CD4-positive, alpha-beta T cell treated with Interleukin-12 subunit alpha and Interleukin-12 subunit beta, for 1 hour (primary cell): ENCODE measurements at regions not wholly inside any gene's neighbourhood (a gene's known extent, or its start where the extent isn't known, plus 50 kb on each side); places are given as distances from the start of the nearest gene placed in this dataset.

ENCODE experiments used
- DNase-seq: peaks from one replicate; pipeline ENCODE4 v3.0.0-alpha.2; 2020

DNA sequence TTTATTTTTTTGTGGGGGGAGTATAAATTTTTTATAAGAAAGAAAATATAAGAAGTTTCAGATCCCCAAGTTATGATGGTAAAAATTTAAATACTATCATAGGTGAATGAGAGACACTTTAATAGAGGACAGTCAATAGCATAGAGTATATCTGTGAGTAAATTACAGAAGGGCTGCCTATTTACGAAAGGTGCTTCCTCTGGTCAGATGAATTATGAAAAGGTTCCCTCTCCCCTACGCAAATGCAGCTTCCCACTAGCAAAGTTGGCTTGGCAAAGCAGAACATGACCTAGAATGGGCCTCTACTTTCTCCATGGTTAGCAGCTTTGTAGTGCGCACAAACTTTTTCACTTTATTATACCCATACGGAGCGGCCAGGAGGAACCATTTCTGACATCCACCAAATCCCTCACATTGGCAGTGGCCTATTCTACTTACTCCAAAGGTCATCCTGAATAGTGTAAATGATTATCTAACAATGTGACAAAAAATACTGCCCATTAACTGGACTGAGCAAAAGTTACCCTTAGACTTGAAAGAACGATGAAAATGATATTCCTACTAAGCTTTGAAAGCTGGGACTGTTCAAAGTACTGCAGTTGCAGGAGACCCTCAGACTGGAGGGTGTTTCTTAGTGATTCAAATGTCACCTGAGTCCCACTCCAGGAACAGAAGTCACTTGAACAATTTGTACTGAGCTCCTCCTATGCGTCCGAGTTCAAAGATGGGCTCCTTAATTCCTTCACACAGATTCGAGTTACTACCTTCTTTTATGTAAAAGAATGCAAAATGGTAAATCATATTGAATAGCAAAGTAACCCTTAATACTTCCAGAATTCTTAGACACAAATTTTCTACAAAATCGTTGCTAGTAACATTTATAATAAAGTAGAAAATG is 148.5 kb downstream of the NOL4 start:
- no peak for DNase-seq

DNA sequence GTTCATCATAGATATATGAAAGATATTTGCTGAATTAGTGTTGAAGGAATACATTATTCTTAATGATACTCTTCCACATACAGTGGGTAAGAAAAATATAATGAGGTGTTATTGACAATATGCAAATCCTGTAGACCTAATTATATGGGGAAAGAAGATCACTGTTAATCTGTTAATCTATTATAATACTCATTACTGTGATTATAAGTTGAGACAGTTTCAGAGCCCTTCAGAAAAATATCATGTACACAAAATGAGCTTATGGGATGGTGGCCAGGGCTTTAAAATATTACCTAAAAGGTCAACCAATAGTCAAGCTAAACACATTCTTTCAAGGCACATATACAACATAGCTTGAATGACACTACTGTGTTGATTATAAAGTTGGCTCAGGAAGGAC is 163.5 kb downstream of the NOL4 start:
- no peak for DNase-seq

DNA sequence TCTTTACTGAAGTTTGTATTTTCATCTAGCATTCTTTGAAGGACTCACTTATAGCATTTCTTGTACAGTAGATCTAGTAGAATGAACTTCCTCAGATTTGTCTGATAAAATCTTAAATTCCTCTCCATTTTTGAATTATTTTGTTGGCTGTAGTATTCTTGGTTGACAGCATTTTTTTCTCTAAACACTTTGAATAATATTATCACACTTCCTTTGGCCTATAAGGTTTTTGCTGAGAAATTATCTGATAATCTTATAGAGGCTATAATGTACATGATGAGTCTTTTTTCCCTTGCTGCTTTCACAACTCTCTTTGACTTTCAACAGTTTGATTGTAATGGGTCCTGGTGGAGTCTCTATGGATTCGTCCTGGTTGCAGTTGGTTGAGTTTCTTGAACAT is 169.5 kb downstream of the NOL4 start:
- no peak for DNase-seq

DNA sequence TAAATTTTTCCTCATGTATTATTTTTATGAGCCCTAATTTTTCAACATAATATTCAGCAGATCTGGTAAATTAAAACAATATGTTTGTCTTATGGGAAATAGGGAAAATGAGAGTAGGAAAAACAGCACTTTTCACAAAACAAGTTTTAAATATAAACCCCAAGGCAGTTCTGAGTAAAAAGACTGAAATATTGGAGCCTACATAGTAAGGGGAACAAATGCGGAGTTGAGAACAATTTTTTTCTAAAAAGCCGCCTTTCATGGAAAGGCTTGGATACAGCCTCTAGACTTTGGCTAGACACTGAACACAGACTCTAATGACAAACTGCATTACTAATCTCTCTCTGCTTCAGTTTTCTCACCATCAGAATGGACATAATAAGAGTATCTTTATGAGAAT is 174.1 kb downstream of the NOL4 start:
- DNase-seq: no peak

DNA sequence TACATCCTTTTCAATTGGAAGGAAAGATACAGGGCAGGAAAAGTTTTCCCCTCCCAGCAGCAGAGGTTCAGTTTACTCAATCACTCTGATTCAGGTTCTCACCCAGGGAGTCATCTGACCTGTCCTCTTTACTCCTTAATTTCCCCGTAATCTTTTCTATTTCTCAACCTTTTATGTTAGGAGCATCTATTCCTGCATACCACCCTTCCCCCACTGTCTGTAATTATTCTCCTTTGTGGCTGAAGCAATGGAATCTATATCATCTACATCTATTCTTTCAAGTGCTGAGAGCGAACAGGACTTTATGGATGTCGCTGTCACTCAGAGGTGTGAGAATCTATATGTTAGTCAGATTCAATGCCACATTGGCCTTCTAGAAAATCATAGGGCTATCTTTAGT is 175.2 kb downstream of the NOL4 start:
- no peak for DNase-seq

DNA sequence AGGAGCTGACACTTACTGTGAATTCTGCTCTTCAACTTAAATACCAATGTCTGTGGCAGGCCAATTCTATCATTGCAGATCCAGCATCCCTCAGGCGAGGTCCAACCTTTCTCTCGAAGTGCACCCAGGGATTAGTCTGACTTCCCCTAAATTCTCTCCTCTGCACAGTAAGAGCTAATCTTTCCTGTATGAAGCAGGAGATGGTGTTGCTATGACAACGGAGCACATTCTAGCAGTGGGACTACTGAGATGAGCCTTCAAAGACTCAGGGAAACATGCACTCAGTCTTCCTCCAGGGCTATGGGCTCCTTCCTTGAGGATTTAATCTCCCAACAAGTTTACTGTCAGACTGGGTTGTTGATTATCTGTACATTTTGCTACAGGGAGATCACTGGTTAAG is 176.3 kb downstream of the NOL4 start:
- DNase-seq: no peak

DNA sequence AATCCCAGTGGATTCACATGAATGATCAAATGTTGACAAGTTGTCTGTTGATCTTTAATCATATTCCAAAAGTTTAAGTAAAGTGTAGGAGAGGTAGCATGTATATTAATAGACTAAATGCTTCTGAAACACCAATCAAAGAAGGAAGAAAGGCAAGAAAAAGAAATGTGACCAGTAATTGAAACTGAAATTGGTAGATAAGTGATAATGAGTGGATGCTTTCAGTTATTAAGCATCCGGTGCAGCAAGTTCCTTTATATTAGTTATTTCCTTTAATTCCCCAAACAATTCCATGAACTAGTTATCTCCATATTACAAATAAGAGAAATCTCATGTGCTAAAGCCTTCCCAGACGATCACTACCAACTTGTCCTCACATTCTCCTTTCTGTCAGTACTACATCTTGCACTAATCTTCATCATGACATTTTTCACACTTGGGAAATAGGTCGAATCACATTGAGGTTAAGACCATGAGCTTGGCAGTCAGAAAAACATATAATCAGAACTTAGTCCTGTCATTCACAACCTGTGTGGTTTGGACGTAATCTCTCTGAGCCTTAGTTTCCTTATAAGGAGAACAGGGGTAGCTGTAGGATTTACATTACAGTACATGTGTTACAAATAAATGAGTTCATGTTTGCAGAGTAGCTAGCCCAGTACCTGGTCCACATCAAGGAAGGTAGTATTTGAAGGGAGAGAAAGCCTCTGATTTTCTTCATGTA is 182.1 kb downstream of the NOL4 start:
- DNase-seq: no peak

DNA sequence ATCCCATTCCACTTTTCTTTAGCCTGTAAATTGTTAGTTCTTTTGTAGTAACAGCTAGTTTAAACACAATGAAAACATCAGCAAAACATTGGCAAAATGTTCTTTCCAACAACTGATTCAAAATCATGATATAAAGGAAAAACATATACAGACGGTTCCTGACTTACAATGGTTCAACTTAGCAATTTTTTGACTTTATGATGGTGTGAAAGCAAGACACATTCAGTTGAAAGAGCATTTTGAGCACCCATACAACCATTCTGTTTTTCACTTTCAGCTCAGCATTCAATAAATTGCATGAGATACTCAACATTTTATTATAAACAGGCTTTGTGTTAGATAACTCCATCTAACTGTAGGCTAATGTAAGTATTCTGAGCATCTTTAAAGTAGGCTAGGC is 185.1 kb downstream of the NOL4 start:
- no peak for DNase-seq

DNA sequence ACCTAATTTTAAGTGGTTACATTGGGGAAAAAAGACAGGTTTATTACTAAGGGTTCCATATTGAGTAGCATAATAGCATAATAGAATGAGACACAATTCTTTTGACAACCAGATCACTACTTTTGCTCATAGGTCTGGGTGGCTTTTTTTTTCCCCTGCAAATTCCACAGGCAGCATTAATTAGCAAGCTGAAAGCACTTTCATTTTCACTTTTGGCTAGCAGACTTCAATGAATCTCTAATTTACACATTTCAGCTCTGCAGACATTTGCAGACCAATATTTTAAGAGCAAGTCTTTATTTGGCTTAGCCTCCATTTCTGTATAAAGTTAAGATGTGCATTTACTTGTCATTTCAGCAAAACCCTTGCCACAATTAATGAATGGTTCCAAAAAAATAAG is 185.5 kb downstream of the NOL4 start:
- DNase-seq: no peak

DNA sequence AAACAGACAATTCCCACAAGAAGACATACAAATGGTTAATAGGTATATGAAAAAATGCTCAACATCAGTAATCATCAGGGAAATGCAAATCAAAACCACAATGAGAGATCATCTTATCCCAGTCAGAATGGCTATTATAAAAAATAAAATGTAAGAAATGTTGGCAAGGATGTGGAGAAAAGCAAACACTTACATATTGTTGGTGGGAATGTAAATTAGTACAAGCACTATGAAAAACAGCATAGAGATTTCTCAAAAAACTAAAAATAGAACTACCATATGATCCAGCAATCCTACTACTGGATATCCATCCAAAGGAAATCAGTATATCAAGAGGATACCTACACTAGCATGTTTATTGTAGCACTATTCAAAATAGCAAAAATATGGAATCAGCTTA is 186.6 kb downstream of the NOL4 start:
- DNase-seq: no peak

DNA sequence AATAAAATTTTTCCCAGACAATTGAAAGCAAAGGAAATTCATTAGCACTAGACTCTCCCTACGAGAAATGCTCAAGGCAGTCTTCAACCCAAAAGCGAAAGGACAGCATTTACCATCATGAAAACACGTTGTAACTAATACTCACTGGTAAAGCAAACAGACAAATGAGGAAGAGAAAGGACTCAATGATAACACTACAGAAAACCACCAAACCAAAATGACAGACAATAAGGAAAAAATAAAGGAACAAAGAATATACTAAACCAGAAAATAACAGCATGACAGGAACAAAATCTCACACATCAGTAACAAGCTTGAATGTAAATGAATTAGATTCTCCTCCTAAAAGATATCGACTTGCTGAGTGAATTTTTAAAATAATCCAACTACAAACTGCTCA is 190.7 kb downstream of the NOL4 start:
- no peak for DNase-seq

DNA sequence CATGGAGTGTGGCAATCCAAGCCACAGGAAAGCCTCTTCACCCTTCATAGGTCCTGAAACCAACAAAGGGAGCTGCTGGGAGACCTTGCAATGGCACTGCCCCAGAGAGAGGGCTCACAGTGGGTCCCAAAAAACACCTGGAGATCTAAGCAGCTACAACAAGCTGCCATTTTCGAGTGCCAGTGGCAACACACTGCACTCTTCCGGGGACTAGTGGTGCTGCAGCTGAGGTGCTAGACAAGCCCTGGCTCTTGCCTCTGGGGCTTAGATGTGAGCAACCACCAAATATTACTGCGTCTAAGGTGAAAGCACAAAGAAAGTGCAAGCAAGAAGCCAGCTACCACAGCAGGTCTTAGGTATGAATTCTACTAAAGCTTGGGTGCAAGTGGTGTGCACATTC is 192.9 kb downstream of the NOL4 start:
- no peak for DNase-seq

DNA sequence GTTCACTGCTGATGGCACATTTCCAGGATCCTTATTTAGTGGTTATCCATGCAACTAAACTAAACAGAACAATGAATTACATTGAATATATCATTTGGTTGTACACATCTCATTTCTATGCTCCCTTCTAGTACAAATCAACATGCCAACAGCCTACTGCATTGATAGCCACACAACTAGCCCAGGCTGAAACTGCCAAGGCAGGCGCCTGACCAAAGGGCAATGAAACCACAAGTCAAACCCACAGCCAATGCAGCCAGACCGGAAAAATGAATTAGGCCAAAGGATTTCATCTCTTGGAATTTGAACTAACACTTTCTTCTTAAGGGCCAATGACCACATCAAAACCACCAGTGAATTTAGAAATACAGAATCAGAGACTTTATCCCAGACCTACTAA is 196.4 kb downstream of the NOL4 start:
- DNase-seq: no peak

DNA sequence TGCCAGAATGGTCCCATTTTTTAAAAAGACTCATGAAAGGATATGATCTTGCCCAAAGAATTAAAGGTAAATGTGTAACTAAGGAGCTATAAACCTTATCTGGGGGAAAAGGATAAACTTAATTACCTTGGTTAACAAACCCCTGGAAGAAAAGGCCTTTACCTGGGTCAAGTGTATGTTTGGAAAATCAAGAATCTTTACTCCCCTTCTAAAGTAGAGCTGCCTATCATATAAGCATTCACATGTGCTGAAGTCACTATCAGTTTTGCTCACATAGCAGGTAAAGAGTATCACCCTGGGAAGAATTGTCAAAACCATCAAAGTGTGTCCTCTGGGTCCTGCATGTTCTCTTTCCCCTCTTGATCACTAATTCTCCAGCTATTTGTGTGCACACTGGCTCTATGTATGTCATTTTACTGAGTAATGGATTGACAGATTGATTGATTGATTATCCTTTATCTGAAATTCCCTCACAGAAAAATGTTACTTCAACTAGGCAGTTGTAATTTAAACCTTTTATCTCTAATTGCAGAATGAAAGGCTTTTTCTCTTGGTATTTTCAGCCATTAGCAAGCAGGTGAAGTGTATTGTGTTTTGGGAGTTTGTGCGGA is 199.4 kb downstream of the NOL4 start:
- DNase-seq: no peak

DNA sequence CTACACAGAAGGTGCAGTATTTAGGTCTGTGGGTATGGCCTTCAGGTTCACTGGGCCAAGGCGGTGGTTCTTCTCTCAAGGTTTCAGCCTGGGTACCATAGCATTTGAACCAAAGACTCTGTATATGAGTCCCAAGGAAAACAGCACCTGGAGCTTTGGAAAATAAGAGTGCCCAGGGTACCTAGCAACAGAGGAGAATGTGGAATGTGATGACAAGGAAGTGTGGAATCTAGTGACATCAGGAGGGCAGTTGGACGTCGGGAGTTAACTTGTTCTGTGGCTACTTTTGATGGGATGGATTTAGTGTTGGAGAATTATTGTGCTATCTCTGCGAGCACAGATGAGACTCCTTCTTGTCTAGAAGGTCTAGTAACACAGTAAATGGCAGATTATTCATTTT is 201.2 kb downstream of the NOL4 start:
- no peak for DNase-seq

DNA sequence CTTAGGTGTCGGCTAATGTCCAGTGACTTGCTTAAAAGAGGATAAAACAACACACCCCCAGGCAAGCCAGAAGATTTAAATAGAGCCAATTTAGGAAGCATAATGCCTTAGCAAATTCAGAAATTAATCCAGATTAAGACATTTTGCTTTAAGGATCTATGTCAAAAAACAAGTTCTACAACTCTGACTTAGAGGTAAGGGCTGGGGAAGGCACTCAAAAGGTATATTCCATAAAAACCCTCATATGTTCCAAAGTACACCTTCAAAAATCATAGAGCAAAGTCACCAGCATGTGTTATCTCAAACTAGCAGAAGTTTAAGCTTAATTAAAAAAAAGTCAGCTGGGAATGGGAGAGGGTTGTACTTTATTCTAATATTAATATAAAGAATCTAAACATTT is 206.4 kb downstream of the NOL4 start:
- DNase-seq: no peak

DNA sequence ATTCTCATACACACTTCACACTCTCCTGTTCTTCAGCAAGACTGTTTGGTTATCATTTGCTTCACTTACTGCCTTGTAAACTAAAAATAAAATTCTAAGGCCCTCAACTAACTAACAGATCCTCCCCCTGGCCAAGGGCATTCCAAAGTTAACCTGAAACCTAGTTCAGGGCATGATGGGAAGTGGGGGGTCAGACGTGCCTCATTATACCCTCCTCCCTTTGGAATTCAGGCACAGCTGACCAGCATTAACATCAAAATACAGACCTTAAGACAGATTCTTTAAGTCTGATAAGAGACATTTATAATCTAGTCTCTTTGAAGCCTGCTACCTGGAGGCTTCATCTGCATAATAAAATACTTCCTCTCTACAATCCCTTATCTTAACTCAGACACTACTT is 221.0 kb downstream of the NOL4 start:
- no peak for DNase-seq

DNA sequence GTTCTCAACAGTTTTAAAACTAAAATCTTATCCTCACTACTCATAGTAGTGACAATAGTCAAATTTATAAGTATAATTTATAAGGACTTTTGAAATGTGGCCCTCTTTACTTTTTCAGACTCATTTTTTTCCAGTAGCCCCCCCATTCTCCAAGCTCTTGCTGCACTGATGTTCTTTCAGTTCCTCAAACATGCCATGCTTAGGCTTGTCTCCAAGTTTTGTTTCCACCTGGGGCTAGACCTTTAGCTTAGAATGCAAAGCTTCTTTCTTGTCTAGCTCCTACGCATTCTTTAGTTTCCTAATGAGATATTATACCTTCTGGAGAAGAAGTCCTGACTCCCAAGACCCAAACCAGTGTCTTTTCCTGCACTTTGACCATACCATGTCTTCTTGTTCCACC is 222.6 kb downstream of the NOL4 start:
- DNase-seq: no peak

DNA sequence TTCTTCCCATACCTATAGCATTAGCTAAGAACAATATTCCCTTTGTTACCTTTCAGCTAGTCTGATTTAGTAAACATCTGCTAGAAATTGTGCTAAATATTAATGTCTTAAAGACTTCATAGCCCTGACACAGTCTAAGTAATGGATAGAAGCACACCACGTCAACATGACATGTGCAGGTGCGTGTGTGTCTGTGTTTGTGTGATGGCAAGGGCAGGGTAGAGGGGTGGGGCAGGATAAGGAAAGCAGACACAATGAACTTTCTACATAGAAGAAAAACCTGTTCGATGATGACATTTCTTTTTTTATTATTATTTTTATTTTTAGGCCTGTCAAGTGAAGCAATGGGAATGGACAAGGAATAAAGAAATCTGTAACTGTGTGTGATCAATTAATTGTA is 223.3 kb downstream of the NOL4 start:
- DNase-seq: no peak

DNA sequence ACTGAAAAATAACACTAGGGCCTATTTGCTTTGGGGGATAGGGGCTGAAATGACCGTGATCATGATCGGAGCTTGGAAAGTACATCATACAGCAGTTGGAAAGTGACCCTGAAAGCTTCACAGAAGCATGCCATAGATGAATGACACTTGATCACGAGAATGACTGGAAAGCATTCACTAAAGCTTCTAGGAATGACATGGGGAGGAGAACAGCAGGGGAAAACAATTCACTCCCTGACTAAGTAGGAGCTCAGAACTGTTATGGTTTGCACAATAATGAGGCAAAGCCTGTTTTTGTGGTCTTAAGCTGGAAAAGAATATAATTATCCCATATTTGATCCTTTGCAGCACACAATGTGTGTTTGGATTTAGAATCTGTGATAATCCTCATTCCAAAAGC is 237.5 kb downstream of the NOL4 start:
- no peak for DNase-seq

DNA sequence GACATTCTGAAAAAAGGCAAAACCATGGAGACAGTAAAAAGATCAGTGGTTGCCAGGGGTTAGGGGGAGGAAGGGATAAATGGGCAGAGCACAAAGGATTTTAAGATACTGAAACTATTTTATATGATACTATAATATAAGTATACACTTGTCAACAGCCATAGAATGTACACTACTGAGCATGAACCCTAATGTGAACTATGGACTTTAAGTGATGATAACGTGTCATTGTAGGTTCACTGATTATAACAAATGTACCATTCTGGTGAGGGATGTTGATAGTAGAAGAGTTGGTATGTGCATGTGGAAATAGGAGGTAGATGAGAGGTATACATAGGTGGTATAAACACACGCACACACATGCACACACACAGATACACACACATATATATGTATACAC is 241.6 kb downstream of the NOL4 start:
- no peak for DNase-seq

DNA sequence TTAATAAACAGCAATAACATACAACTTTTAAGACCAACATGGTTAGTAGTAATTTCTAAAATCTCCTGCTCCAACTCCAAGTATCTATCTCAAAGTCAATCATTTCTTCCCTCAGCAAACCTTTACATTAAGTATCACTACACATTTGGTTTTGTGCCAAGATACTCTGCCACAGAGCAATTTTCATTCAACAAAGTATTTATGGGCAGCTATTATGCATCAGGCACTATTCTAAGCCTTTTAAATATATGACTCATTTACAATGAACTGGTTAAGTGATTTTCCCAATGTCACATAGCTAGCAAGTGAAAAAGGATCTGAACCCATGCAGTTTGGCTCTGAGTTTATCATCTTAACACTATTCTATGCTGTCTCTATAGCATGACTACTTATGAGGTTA is 264.3 kb downstream of the NOL4 start:
- DNase-seq: no peak

DNA sequence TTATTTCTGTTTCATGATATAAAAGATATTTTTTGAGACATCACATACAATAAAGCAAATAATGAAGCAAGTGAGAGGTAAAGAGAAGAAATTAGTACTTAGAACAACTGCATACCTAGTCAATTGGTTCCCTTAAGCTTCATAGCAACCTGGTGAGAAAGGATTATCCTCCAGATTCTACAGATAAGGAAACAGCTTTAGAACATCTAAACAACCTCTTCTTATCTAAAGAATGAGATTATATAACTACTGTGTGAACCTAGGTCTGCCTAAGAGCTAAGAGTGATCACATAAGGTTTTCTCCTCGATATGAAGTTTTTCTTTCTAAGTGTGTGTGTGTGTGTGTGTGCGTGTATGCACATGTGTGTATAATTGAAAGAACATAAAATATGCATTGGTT is 265.1 kb downstream of the NOL4 start:
- no peak for DNase-seq

DNA sequence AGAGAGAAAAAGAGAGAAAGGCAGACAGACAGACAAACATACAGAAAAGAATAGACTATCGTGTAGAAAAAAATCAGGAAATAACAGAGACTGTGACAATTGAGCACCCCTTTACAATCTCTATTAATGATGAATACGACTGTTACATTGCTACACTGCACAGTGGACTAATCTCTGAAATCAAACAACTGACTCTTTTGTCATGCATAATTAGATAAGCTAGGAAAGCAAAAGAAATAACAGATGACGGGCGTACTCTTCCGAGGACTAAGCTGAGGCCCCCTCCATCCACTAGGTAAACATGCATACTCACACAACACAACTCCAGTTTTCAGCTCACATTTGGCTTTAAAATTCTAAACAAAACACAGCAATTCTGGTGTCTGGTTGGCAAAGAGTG is 267.0 kb downstream of the NOL4 start:
- DNase-seq: no peak
